GM12875 (cell line): ENCODE measurements at regions not wholly inside any gene's neighbourhood (a gene's known extent, or its start where the extent isn't known, plus 50 kb on each side); places are given as distances from the start of the nearest gene placed in this dataset.

Experiments
- H3K4me3 ChIP-seq: one replicate; pipeline ENCODE4 v1.5.1; 2011; ENCODE audit warnings: low read depth, low read length, control low read depth
- CTCF ChIP-seq: IDR thresholded peaks from 2 replicates; pipeline ENCODE4 v1.5.1; 2011; ENCODE audit warnings: low read depth, mild to moderate bottlenecking, control low read depth, inconsistent platforms, low read length, moderate library complexity, borderline replicate concordance; ENCODE audit not compliant: insufficient read depth

GRCh38 chr15:31455499-31455898, 128.9 kb downstream of the KLF13 start:
- no peak overlapping the region for H3K4me3 ChIP-seq
- TF ChIP-seq CTCF, result peak; percentile 41; the same call in 1 of the 2 replicates

DNA sequence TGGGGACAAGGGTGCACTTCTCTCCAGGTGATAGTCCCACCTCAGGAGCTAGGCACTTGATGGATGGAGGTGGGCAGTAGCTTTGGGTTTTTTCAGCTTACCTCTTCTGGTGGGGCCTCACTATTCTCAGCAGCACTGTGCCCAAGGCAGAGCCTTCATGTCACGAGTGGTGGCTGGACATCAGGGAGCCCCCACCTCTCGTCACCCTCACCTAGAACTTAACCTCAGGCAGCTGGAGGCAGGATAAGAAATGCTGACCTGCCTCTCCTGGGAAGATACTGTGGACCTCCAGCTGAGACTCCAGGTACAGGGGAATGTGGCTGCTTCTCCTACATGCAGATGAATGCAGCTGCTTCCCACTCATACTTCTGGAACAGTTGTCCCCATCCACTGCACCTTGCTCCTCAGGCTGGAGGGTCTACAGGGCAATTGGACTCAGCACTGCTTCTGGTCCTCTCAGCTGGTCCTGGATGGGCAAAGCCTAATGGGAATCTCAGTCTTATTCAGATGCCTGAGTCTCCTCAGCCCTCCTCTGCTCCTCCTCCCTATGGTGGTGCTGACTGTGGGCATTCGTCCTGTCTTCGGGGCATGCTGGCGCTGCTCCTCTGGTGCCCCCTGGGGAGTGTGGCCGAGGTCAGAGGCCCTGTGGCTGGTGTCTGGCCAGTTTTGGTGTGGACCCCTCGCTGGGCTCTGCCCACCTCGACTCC, 129.9 kb downstream of the KLF13 start:
- TF ChIP-seq CTCF, result no peak

DNA sequence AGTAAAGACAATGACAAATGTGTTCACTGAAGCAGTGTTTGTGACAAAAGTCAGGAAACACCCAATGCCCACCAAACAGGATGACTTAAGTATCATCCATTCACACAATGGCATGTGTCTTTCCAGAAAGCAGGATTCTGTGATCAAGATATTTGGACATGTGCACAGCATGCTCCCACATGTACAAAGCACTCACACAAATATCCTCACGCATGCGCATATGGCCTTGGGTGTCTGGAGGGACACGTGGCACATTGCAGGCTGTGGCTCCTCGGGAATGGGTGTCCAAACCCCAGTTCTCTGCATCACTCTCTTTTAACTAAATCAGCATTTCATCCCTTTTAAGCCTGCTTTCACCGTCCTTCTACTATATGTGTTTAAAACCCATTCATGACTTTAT, 130.5 kb downstream of the KLF13 start:
- H3K4me3 ChIP-seq, result no peak overlapping the region
- TF ChIP-seq CTCF, result no peak

More for the DNA sequence above, 129.9 kb downstream of the KLF13 start:
- H3K4me3 ChIP-seq, result no peak overlapping the region

DNA sequence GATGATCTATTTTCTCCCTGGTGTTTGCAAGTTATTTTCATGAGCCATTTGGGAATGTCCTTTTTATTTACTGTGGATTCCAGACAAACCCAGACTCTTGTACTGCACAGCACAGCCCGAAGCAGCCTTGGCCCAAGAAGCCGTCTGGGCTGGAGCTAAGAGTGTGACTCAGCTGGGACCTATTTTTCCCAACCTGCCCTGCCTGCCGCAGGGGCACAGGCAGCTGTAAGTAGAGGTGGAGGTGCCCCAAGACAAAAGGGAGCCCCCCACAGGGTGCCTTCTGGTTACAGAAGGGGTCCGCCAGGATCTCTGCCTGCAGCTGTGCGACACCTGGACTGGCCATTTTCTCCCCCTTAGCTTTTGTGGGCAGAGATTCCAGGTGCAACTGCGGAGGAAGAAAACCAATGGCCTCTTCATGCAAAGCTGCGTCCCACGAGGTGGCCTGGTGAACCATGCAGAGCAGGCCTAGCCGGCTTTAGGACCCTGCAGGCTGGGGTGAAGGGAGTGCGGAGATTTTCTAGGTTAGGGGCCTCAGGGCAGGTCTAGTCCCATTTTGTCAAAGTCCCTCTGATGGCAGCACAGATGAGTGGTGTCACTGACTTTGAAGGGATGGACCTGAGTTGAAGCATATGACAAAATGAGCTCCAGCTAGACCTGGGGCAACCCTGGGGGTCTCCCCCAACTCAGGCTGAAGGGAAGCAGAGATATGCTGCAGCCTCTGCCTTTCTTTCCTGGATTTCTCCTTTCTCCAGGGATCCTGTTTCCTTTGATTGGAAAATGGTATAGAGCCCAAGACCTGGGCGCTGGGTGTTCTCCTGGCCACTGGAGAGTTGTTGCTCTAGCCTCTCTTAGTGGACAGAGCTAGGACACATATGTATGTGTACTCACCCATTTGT, 131.2 kb downstream of the KLF13 start:
- no peak overlapping the region for H3K4me3 ChIP-seq
- no peak for TF ChIP-seq CTCF

- H3K4me3 ChIP-seq, result no peak overlapping the region
- no peak for TF ChIP-seq CTCF
Measured at GRCh38 chr15:31458596-31459399, 132.2 kb downstream of the KLF13 start.

DNA sequence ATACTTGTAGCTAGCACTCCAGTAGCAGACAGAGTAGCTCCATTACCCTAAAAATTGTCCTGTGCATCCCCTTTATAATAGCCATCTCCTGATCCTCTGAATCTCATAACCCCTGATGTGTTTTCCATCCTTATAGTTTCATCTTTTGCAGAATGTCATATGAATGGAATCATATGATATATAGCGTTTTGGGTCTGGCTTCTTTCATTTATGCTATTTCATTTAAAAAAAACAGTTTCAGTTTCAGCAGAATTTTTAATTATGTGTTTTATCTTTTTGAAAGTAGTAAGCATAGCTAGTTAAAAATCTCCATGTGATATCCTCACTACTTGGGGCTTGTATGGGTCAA, 132.7 kb downstream of the KLF13 start:
- H3K4me3 ChIP-seq, result no peak overlapping the region

More for the DNA sequence above, 132.7 kb downstream of the KLF13 start:
- no peak for TF ChIP-seq CTCF
